AG09309 (cell line): ENCODE measurements at regions not wholly inside any gene's neighbourhood (a gene's known extent, or its start where the extent isn't known, plus 50 kb on each side); places are given as distances from the start of the nearest gene placed in this dataset.

Experiments
- DNase-seq: peaks from one replicate; pipeline ENCODE4 v3.0.0-alpha.2; 2010; ENCODE audit warnings: low read depth
- H3K4me3 ChIP-seq: 2 replicates; pipeline ENCODE4 v1.5.1; 2011; ENCODE audit warnings: mild to moderate bottlenecking, low read depth, low read length, moderate library complexity; ENCODE audit not compliant: control insufficient read depth
- TF ChIP-seq, protein P1 (sequence below): IDR thresholded peaks from 2 replicates; pipeline ENCODE4 v1.5.1; 2011; ENCODE audit warnings: mild to moderate bottlenecking, low read depth, low read length, inconsistent platforms; ENCODE audit not compliant: insufficient read depth, control insufficient read depth; ENCODE audit errors: missing control alignments

DNA sequence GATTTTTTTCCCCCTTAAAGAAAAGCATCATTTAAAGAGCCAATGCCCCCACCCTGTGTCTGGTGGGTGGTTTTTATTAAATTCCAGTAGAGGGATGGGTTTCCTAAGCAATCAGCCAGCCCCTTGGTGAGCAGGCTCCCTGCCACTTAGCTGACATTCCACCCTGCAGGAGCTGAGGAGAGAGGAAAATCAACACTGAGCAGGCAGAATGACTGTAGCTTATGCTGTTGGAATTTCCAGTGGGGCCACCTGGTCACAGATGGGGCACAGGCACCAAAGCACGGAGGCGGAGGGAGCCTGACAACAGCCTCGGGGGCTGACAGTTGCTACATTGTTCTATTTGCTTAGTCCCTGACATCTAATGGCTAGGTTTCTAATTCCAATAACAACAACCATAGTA is 127.7 kb downstream of the TMEM30B start:
- no peak overlapping the region for H3K4me3 ChIP-seq
- TF ChIP-seq, protein P1, sequence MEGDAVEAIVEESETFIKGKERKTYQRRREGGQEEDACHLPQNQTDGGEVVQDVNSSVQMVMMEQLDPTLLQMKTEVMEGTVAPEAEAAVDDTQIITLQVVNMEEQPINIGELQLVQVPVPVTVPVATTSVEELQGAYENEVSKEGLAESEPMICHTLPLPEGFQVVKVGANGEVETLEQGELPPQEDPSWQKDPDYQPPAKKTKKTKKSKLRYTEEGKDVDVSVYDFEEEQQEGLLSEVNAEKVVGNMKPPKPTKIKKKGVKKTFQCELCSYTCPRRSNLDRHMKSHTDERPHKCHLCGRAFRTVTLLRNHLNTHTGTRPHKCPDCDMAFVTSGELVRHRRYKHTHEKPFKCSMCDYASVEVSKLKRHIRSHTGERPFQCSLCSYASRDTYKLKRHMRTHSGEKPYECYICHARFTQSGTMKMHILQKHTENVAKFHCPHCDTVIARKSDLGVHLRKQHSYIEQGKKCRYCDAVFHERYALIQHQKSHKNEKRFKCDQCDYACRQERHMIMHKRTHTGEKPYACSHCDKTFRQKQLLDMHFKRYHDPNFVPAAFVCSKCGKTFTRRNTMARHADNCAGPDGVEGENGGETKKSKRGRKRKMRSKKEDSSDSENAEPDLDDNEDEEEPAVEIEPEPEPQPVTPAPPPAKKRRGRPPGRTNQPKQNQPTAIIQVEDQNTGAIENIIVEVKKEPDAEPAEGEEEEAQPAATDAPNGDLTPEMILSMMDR: no peak
- DNase-seq: no peak

DNA sequence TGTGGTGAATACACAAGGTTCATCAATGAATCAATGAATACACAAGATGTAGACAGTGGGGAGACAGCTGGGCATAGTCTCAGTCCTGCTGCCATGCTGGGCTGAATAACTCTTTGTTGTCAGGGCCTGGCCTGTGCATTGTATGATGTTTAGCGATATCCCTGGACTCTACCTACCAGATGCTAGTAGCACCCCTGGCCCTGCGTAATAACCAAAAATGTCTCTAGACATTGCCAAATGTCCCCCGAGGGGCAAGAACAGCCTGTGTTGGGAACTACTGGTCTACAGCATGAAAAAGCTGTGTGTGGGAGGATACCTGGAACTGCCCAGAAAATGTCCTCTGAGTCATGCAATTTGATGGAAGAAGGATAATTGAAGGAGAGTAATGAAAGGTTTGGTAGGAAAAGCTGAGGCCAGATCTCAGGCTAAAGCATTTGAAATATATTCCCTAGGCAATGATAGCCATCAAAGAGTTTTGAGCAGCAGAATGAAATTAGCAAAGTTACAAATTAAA is 128.2 kb downstream of the TMEM30B start:
- TF ChIP-seq, protein P1: no peak
- H3K4me3 ChIP-seq: no peak overlapping the region
- DNase-seq: no peak

DNA sequence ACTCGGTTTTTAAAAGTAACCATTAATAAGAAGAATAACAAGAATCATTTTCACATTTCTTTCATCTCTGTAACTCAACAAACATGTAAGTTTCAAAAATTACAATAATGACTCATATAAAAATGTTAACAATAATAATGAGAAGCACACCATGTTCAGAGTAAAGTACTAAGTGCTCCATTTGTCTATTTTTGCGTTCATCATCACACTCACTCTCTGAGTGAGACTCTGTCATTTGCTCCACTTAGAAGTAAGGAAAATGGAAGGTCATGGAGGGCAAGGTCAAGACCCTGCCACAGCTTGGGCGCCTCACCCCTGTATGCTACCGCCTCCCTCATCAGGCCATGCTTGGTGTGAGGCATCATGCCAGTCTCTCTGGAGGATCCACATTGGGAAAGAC is 129.9 kb downstream of the TMEM30B start:
- H3K4me3 ChIP-seq: no peak overlapping the region
- TF ChIP-seq, protein P1: no peak
- no peak for DNase-seq

DNA sequence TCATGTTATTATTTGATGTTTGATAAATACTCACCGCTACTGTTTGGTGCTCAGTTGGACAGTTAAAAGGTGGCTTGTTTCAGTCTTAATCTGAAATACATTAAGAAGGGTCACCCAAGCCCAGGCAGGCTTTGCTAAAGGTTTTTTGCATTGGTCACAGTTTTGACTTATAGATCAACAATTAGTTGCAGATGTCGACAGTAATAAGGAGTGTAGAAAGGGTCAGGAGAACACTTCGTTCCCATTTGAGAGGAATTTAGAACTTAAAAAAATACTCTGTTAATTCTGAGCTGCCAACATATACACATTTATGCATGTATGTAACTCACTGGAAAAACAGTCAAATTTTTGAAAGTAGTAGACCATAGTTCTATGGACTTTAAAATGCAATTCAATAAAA is 130.3 kb downstream of the TMEM30B start:
- H3K4me3 ChIP-seq: no peak overlapping the region
- TF ChIP-seq, protein P1: no peak
- DNase-seq: no peak

DNA sequence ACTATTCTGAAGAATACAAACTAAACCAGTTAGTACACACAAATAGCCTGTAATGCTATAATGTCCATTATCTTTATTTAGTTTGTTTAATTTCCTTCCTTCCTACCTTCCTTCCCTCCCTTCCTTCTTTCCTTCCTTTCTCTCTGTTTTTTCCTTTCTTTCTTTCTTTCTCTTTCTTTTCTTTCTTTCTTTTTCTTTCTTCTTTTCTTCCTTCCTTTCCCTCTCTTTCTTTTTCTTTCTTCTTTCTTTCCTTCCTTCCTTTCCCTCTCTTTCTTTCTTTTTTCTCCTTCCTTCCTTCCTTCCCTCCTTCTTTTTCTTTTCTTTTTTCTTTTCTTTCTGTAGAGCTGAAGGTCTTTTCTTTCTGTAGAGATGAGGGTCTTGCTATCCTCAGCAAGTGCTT is 131.2 kb downstream of the TMEM30B start:
- TF ChIP-seq, protein P1: no peak
- no peak for DNase-seq
- H3K4me3 ChIP-seq: no peak overlapping the region

DNA sequence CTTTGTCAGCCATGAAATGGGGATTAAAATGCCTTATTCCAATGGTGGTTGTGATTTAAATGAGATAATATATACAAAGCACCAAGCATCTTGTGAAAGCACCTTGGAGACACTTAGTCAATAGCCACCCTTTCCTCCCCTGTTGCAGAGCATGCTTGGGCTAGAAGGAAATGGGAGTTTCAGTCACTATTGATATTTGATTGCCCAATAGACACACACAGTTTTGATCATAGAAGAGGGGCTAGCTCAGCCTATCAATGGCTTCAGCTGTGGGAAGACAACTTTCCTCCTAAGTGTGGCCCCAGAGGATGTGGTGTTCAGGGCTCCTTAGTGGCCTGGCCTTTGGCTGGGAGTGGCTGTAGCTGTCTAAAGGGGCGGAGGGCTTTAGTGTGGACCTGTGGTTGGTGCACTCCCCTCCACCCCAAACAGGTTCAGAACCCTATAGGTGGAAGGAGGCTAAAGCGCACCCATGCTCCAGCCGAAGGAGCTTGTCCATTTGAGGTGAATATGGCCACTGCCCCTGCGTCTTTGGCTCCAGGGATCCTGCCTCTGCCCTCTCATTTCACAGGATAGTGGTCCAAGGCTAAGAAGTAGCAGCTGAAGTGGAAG is 132.3 kb downstream of the TMEM30B start:
- TF ChIP-seq, protein P1: no peak
- DNase-seq: no peak
- no peak overlapping the region for H3K4me3 ChIP-seq
